Adipocyte (in vitro differentiated cells): ENCODE measurements at regions not wholly inside any gene's neighbourhood (a gene's known extent, or its start where the extent isn't known, plus 50 kb on each side); places are given as distances from the start of the nearest gene placed in this dataset.
A peak's percentile ranks its signal among the peaks of the same experiment; 100 is the strongest.
"Not testable (repeated sequence)": the region's sequence is repeated elsewhere in the genome, so short reads cannot be mapped to it uniquely, and the experiment has no call there.

ENCODE experiments used
- DNase-seq: peaks from one replicate; pipeline ENCODE4 v3.0.0-alpha.2; 2015; ENCODE audit warnings: low read depth
- H3K27me3 ChIP-seq: replicated peaks from 2 replicates; pipeline ENCODE4 v1.7.0; 2013; ENCODE audit warnings: mild to moderate bottlenecking, low read length, moderate library complexity; ENCODE audit not compliant: control insufficient read depth, insufficient read depth
- H3K36me3 ChIP-seq: 2 replicates; pipeline ENCODE4 v1.7.0; 2013; ENCODE audit warnings: low read length, mild to moderate bottlenecking, moderate library complexity; ENCODE audit not compliant: control insufficient read depth, insufficient read depth, severe bottlenecking
- H3K4me1 ChIP-seq: 2 replicates; pipeline ENCODE4 v1.7.0; 2013; ENCODE audit warnings: mild to moderate bottlenecking, low read length, moderate library complexity; ENCODE audit not compliant: control insufficient read depth, insufficient read depth
- H3K4me3 ChIP-seq: 2 replicates; pipeline ENCODE4 v1.7.0; 2013; ENCODE audit warnings: mild to moderate bottlenecking, low read length, moderate library complexity
- H3K9ac ChIP-seq: 2 replicates; pipeline ENCODE4 v1.7.0; 2013; ENCODE audit warnings: mild to moderate bottlenecking, low read length, moderate library complexity
- H3K9me3 ChIP-seq: 2 replicates; pipeline ENCODE4 v1.7.0; 2013; ENCODE audit warnings: mild to moderate bottlenecking, low read length, moderate library complexity; ENCODE audit not compliant: control insufficient read depth

- Histone ChIP-seq H3K36me3 (no peaks in the 10 kb centered on the region), H3K4me1 (peaks cover 29% of the 10 kb centered on the region), H3K9me3 (peaks cover 6% of the 10 kb centered on the region), H3K9ac (peak overlapping the region; percentile 13), H3K4me3 (no peak overlapping the region), H3K27me3 (no peaks in the 10 kb centered on the region)
- DNase-seq, result no peak
Observed at GRCh38 chr4:154983714-154984113, 202.6 kb downstream of the RBM46 start.

DNA sequence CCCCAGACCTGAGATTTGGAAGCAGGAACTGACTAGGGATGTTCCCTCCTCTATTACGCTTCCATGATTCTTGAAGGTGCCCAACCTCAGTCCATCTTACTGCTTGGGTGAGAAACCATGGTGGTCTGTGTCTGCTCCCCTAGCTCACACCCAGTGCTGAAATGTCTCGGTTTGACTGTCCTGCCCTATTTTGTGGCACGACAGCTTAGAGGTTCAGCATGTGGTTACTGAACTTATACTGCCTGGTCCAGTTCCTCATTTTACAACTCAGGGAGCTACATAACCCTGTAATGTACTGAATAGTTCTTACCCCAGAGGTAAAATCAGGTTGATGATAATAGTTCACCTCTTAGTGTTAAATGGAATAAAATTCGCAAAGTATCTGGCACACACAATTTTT, 203.1 kb downstream of the RBM46 start:
- no peaks in the 10 kb centered on the region for H3K27me3 ChIP-seq
- DNase-seq, result no peak
- peaks cover 29% of the 10 kb centered on the region for H3K4me1 ChIP-seq
- no peaks in the 10 kb centered on the region for H3K36me3 ChIP-seq
- peaks cover 6% of the 10 kb centered on the region for H3K9me3 ChIP-seq
- no peak overlapping the region for H3K4me3 ChIP-seq
- peak overlapping the region; percentile 13 for H3K9ac ChIP-seq

GRCh38 chr4:154984616-154985015, 203.5 kb downstream of the RBM46 start:
- H3K9me3 ChIP-seq, result peaks cover 5% of the 10 kb centered on the region
- H3K4me3 ChIP-seq, result no peak overlapping the region
- H3K4me1 ChIP-seq, result peaks cover 29% of the 10 kb centered on the region
- H3K27me3 ChIP-seq, result no peaks in the 10 kb centered on the region
- no peak for DNase-seq
- H3K36me3 ChIP-seq, result no peaks in the 10 kb centered on the region
- H3K9ac ChIP-seq, result no peak overlapping the region

- H3K36me3 ChIP-seq, result no peaks in the 10 kb centered on the region
- peak overlapping the region; percentile 20 for H3K9ac ChIP-seq
- peaks cover 29% of the 10 kb centered on the region for H3K4me1 ChIP-seq
- H3K27me3 ChIP-seq, result no peaks in the 10 kb centered on the region
- no peaks in the 10 kb centered on the region for H3K9me3 ChIP-seq
- H3K4me3 ChIP-seq, result no peak overlapping the region
- peak; percentile 47 for DNase-seq
Observed at GRCh38 chr4:154985673-154986072, 204.6 kb downstream of the RBM46 start.

- Histone ChIP-seq H3K9me3 (no peaks in the 10 kb centered on the region), H3K27me3 (no peaks in the 10 kb centered on the region), H3K4me3 (no peak overlapping the region), H3K36me3 (no peaks in the 10 kb centered on the region), H3K4me1 (peaks cover 19% of the 10 kb centered on the region), H3K9ac (no peak overlapping the region)
- no peak for DNase-seq
Observed at GRCh38 chr4:154988511-154988910, 207.4 kb downstream of the RBM46 start.

DNA sequence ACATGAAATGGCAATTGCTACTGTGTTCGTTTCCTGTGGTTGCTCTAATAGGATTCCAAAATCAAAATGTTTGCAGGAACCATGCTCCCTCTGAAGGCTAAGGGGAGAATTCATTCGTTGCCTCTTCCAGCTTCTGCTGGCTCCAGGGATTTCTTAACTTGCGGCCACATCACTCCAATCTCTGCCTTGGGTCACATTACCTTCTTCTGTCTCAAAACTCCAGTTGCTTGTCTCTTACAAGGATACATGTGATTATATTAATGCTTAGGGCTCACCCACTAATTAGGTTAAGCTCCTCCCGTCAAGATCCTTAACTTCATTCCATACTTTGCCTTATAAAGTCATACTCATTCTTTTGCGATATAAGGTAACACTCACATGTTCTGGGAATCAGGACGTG, 208.4 kb downstream of the RBM46 start:
- H3K4me1 ChIP-seq, result peaks cover 14% of the 10 kb centered on the region
- H3K4me3 ChIP-seq, result no peak overlapping the region
- no peaks in the 10 kb centered on the region for H3K36me3 ChIP-seq
- no peaks in the 10 kb centered on the region for H3K27me3 ChIP-seq
- no peaks in the 10 kb centered on the region for H3K9me3 ChIP-seq
- H3K9ac ChIP-seq, result peak overlapping the region; percentile 11
- no peak for DNase-seq

DNA sequence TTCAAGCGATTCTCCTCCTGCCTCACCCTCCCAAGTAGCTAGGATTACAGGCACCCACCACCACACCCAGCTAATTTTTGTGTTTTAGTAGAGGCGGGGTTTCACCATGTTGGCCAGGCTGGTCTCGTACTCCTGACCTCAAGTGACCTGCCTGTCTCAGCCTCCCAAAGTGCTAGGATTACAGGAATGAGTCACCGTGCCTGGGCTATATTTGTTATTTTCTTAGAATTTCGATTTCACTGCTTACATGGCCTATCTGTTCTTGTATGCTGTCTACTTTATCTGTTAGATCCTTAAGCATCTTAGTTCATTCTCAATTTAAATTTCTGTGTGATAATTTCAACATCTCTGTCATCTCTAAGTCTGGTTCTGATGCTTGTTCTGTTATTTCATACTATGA, 210.6 kb upstream of the NPY2R start:
- not testable (repeated sequence) for H3K36me3 ChIP-seq, H3K27me3 ChIP-seq, H3K9me3 ChIP-seq, DNase-seq
- H3K4me1 ChIP-seq, result peaks cover 45% of the 10 kb centered on the region
- H3K4me3 ChIP-seq, result peak overlapping the region; percentile 40
- peak overlapping the region; percentile 90 for H3K9ac ChIP-seq

- no peaks in the 10 kb centered on the region for H3K9me3 ChIP-seq
- peak; percentile 58 for DNase-seq
- peaks cover 45% of the 10 kb centered on the region for H3K4me1 ChIP-seq
- peak overlapping the region; percentile 78 for H3K4me3 ChIP-seq
- H3K9ac ChIP-seq, result peak overlapping the region; percentile 90
- H3K27me3 ChIP-seq, result no peaks in the 10 kb centered on the region
- H3K36me3 ChIP-seq, result no peaks in the 10 kb centered on the region
Observed at GRCh38 chr4:154998284-154998683, 210.2 kb upstream of the NPY2R start.

- Histone ChIP-seq H3K36me3 (no peaks in the 10 kb centered on the region), H3K27me3 (no peaks in the 10 kb centered on the region), H3K4me3 (peak overlapping the region; percentile 78), H3K9ac (peak overlapping the region; percentile 90), H3K9me3 (no peaks in the 10 kb centered on the region), H3K4me1 (peaks cover 45% of the 10 kb centered on the region)
- DNase-seq, result no peak
Observed at GRCh38 chr4:154998773-154999172, 209.7 kb upstream of the NPY2R start.

DNA sequence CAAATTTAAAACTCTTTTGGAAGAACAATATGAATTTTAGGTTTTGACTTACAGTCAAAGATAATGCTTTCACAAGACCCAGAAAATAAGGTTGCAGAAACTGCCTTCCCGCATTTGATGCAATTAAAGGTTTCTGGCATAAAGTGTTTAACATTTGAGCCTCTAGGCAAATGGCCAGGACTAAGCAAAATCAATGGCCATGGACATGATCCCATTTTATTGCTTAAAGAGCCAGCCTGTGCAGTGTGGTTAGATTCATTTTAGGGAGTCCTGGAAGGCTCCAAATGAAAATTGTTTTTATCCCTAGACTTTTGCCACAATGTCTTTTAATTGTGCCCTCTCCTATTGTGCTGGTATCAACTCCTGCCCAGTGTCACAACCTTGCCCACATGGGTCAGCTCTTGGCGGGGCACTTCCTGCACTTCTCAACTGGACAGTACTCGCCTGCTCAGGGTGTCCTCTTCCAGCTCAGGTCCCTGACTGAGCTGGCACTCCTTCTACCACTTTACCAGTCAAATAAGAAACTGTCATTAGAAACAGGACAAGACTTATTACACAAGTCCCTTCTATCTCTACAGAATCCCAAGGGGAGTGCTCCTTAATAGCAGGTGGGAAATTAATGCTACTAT, 208.4 kb upstream of the NPY2R start:
- H3K27me3 ChIP-seq, result no peaks in the 10 kb centered on the region
- H3K36me3 ChIP-seq, result no peaks in the 10 kb centered on the region
- peaks cover 54% of the 10 kb centered on the region for H3K4me1 ChIP-seq
- no peaks in the 10 kb centered on the region for H3K9me3 ChIP-seq
- DNase-seq, result no peak
- H3K4me3 ChIP-seq, result peak overlapping the region; percentile 78
- peak overlapping the region; percentile 90 for H3K9ac ChIP-seq

DNA sequence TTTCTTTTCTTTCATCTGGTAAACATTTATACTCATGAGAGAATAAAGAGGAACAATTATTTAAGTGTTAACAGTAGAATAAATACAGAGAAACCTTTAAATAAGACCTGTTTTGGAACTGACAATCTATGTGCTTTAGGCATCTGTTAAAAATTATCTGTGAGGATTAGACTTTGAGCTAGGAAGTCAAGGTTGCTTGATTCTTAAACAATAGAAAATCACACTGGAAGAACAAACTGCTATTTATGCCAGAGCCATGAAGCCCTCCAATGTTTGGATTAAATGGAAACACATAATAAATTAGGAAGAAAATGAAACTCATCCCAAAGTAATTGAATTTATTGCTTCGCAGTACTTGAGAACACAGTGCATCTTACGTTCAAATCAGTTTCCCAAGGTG, 207.2 kb upstream of the NPY2R start:
- H3K9ac ChIP-seq, result peak overlapping the region; percentile 90
- peaks cover 65% of the 10 kb centered on the region for H3K4me1 ChIP-seq
- no peaks in the 10 kb centered on the region for H3K36me3 ChIP-seq
- DNase-seq, result no peak
- H3K4me3 ChIP-seq, result peak overlapping the region; percentile 4
- H3K27me3 ChIP-seq, result no peaks in the 10 kb centered on the region
- no peaks in the 10 kb centered on the region for H3K9me3 ChIP-seq
